B cell (primary cell): ENCODE measurements at regions not wholly inside any gene's neighbourhood (a gene's known extent, or its start where the extent isn't known, plus 50 kb on each side); places are given as distances from the start of the nearest gene placed in this dataset.

Experiments
- CTCF ChIP-seq: fragments of 200-600 bp; IDR thresholded peaks from one replicate; pipeline ENCODE4 v1.8.0; 2022; ENCODE audit warnings: antibody characterized with exemption, mild to moderate bottlenecking
- EZH2 ChIP-seq: IDR thresholded peaks from 2 replicates; pipeline ENCODE4 v1.6.1; 2012; ENCODE audit warnings: borderline replicate concordance, low read depth, mild to moderate bottlenecking, moderate library complexity, low read length; ENCODE audit not compliant: insufficient read depth, poor library complexity, severe bottlenecking

- TF ChIP-seq CTCF: no peak
- TF ChIP-seq EZH2: no peak
Measured at GRCh38 chr14:97841762-97842161, 1044.6 kb downstream of the VRK1 start.
